Tibial artery (tissue), 4 donors: ENCODE measurements at regions not wholly inside any gene's neighbourhood (a gene's known extent, or its start where the extent isn't known, plus 50 kb on each side); places are given as distances from the start of the nearest gene placed in this dataset.

ENCODE experiments used
- DNase-seq, 2 donors: peaks; one replicate each; pipeline ENCODE4 v3.0.0-alpha.2; 2019
- H3K27ac ChIP-seq, 2 donors: fragments of 200-600 bp; sonication (generic) in 1 of 2; 1 replicate in 1 of 2; 2 replicates in 1 of 2; pipeline ENCODE4 v1.5.1; 2018 to 2019; ENCODE audit warnings: mild to moderate bottlenecking in 1 of 2
- H3K27me3 ChIP-seq, 2 donors: fragments of 200-600 bp; sonication (generic) in 1 of 2; one replicate each; pipeline versions ENCODE4 v1.5.1 to v1.6.0; 2016 to 2019
- H3K36me3 ChIP-seq, 3 donors: fragments of 200-600 bp; sonication (generic) in 2 of 3; one replicate each; pipeline ENCODE4 v1.5.1; 2016 to 2019; ENCODE audit warnings: mild to moderate bottlenecking in 2 of 3
- H3K4me1 ChIP-seq, 4 donors: fragments of 200-600 bp; sonication (generic) in 2 of 4; 1 replicate in 3 of 4; 2 replicates in 1 of 4; pipeline ENCODE4 v1.5.1; 2016 to 2019
- H3K4me3 ChIP-seq, 2 donors: fragments of 200-600 bp; sonication (generic) in 1 of 2; 1 replicate in 1 of 2; 2 replicates in 1 of 2; pipeline ENCODE4 v1.5.1; 2018 to 2019; ENCODE audit warnings: mild to moderate bottlenecking in 2 of 2
- H3K9me3 ChIP-seq, 3 donors: fragments of 200-600 bp; sonication (generic) in 1 of 3; one replicate each; pipeline ENCODE4 v1.5.1; 2016 to 2019
- CTCF ChIP-seq, 2 experiments: fragments of 200-600 bp in 1 of 2; fragments of 450-650 bp in 1 of 2; IDR thresholded peaks; one replicate each; pipeline ENCODE4 v1.5.1; 2017 to 2019; ENCODE audit warnings: antibody characterized with exemption in 2 of 2, mild to moderate bottlenecking in 1 of 2, moderate library complexity in 1 of 2
- intact Hi-C: fragments of 100-400 bp; cut with DNase I; formaldehyde crosslinking; loops from one replicate; pipeline ENCODE4 v1.15.0; 2023; ENCODE audit warnings: low total_unique reads

- Histone ChIP-seq H3K27ac (no peak overlapping the region), H3K4me1 (no peaks in the 10 kb centered on the region), H3K4me3 (no peak overlapping the region), H3K36me3 (no peaks in the 10 kb centered on the region), H3K9me3 (no peaks in the 10 kb centered on the region), H3K27me3 (no peaks in the 10 kb centered on the region)
- intact Hi-C loops = no loop called here
- no peak for TF ChIP-seq CTCF (IDR thresholded peaks at IDR 0.05)
- DNase-seq = no peak
Observed at GRCh38 chr4:74613266-74613665, 168.3 kb downstream of the AREG start.

- Histone ChIP-seq H3K4me1 (no peaks in the 10 kb centered on the region), H3K4me3 (no peak overlapping the region), H3K27ac (no peak overlapping the region), H3K27me3 (no peaks in the 10 kb centered on the region), H3K9me3 (no peaks in the 10 kb centered on the region), H3K36me3 (no peaks in the 10 kb centered on the region)
- no peak for DNase-seq
- TF ChIP-seq CTCF (IDR thresholded peaks at IDR 0.05) = no peak
- intact Hi-C loops = no loop called here
Observed at GRCh38 chr4:74615411-74615810, 170.5 kb downstream of the AREG start.

- Histone ChIP-seq H3K36me3 (no peaks in the 10 kb centered on the region), H3K27me3 (no peaks in the 10 kb centered on the region), H3K4me1 (no peaks in the 10 kb centered on the region), H3K4me3 (no peak overlapping the region), H3K9me3 (no peaks in the 10 kb centered on the region), H3K27ac (no peak overlapping the region)
- no peak for DNase-seq
- no peak for TF ChIP-seq CTCF (IDR thresholded peaks at IDR 0.05)
- intact Hi-C loops = no loop called here
Observed at GRCh38 chr4:74618166-74618565, 173.2 kb downstream of the AREG start.

- H3K27ac ChIP-seq = no peak overlapping the region
- no peak overlapping the region for H3K4me3 ChIP-seq
- DNase-seq = no peak
- intact Hi-C loops = no loop called here
- H3K27me3 ChIP-seq = no peaks in the 10 kb centered on the region
- no peak for TF ChIP-seq CTCF (IDR thresholded peaks at IDR 0.05)
- H3K9me3 ChIP-seq = no peaks in the 10 kb centered on the region
- no peaks in the 10 kb centered on the region for H3K4me1 ChIP-seq
- H3K36me3 ChIP-seq = no peaks in the 10 kb centered on the region
Observed at GRCh38 chr4:74618659-74619058, 173.7 kb downstream of the AREG start.

- Histone ChIP-seq H3K27ac (no peak overlapping the region), H3K4me1 (peaks cover 0 to 4% (median 0%) of the 10 kb centered on the region in 4 donors), H3K27me3 (no peaks in the 10 kb centered on the region), H3K4me3 (no peak overlapping the region), H3K9me3 (no peaks in the 10 kb centered on the region), H3K36me3 (no peaks in the 10 kb centered on the region)
- no peak for TF ChIP-seq CTCF (IDR thresholded peaks at IDR 0.05)
- DNase-seq = no peak
- intact Hi-C loops = no loop called here
Observed at GRCh38 chr4:74619931-74620702, 174.2 kb downstream of the BTC start.
